GM04504 (cell line): ENCODE measurements at regions not wholly inside any gene's neighbourhood (a gene's known extent, or its start where the extent isn't known, plus 50 kb on each side); places are given as distances from the start of the nearest gene placed in this dataset.

Experiments used
- DNase-seq: peaks from one replicate; pipeline ENCODE4 v3.0.0-alpha.2; 2012; ENCODE audit warnings: low read depth

DNA sequence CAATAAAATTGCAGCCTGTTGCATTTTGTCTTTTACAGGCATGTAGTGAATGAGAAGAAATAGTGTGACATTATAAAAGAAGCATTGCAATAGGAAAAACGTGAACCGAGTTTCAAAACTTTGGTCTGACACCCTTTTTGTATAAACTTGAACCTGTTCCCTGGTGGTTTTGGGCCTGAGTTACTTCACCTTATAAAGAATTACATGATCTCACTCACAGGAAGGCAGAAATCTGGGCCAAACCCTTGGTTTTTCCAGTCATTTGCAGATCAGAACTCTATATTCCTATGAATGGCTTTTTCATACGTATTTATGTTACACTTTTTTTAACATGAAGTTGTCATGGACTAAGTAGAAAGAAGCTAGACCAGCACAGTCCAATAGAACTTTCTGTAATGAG lies 138.5 kb upstream of the FLRT2 start:
- DNase-seq = no peak

DNA sequence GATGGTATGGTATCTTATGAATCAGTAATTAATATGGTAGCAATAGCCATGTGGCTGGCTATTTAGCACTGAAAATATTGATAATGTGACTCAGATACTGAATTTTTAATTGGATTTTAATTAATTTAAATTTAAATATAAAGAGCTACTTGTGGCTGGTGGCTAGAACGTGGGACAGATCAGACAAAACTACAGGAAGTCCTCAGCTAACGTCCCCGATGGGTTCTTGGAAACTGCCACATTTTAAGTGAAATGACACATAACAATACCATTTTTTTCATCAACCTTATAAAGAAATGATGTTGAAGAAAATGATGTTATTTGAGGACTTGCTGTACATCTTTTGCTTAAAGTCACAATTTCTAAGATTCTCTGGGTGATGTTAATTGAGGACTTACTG lies 138.1 kb upstream of the FLRT2 start:
- DNase-seq = no peak

DNA sequence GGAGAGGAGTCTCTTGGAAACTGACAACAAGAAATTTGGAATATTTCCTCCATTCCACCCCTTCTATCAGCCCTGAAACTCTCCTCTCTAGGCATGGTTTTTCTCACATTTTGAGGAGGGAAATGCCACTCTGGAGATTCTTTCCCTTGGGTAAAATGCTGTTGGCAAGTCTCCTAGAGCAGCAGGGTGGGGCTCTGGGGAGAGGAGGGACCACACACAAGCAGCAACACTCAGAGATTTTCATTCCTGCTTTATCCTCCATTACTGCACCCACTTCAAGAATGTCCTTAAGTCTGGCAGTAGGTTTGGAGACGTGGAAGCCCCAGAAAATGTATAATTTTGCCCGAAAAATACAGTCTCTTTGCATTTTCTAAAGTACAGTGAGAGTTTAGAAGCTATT lies 130.8 kb upstream of the FLRT2 start:
- no peak for DNase-seq

- no peak for DNase-seq
These were observed 129.3 kb upstream of the FLRT2 start for GRCh38 chr14:85400678-85401077.

DNA sequence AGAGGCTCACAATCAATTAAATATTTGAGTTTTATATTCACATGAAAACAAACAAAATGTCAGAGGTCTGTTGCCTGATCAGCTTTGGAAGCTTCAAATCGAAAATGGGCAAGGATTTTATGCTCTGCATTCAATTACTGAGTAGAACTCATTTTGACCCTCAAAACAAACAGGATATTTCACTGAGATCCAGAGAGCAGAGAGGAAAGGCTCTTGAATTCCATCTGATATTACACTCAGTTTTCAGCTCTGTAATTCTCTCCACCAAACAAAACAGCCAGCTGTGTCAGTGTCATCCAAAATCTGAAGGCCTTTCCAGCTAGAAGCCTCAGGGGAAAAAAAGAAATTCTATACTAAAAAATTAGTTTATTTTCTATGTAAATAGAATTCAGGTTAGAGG lies 128.6 kb upstream of the FLRT2 start:
- DNase-seq = no peak

GRCh38 chr14:85402569-85403162 lies 127.3 kb upstream of the FLRT2 start:
- DNase-seq = no peak

GRCh38 chr14:85409481-85410210 lies 120.3 kb upstream of the FLRT2 start:
- no peak for DNase-seq

- no peak for DNase-seq
These were observed 117.2 kb upstream of the FLRT2 start for GRCh38 chr14:85412756-85413155.

DNA sequence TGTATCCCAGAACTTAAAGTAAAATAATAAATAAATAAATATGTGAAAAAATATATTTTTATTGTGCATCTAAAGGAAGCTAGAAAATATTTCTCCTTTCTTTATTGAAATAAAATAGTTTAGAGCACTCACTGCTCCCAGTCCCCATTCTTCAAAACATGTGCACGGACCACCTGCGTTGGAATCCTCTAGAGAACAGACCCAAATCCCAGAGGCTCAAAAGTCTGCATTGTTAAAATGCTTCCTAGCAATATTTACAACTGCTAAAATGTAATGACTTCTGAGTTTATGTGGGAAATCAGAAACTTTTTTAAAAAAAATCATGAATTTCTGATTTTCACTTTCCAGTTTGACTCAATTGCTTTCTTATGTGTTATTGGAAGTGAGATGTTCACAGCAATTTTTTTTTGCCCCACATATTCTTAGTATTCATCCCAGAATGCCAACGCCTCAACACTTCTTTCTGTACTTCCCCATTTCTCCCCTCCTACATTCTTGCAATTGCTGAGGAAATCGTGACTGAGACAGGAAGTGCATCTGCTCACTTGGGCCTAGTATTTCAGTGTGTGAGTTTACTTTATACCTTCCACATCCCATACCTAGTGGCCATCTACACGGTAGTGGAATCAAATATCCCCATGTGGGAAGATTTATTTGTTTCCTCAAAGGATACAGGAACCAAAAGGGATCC lies 116.0 kb upstream of the FLRT2 start:
- no peak for DNase-seq

DNA sequence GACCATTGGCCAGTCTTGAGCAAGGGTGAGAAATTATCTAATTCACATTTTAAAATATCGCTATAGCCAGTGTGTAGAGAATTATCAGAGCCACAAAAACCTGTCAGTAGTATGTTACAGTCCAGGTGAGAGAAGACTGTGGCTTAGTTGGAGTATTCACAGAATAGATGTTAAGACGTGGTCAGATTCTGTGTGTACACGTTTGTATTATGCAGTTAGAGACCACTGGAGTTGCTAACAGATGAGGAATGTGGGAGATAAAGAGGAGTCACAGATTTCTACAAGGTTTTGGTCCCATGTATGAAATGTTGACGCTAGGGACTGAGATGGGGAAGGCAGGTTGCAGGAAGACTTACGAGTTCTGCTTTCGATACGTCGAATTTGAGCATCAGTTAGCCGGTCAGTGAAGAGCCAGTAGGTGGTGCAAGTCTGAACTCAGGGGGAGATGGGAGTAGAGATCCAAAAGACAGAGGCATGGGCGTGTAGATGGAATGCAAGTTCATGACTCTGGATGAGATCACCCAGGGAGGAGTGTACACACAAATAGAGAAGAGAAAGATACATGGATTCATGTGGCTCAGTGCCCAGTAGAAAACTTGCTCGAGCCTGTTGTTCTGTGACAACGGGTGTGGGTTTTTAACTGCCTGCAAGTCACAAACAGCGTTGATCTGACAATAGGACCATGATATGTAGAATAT lies 114.8 kb upstream of the FLRT2 start:
- peak; percentile 80 for DNase-seq

GRCh38 chr14:85416771-85417170 lies 113.2 kb upstream of the FLRT2 start:
- DNase-seq = peak; percentile 43

GRCh38 chr14:85417396-85417795 lies 112.5 kb upstream of the FLRT2 start:
- DNase-seq = no peak

GRCh38 chr14:85418721-85419120 lies 111.2 kb upstream of the FLRT2 start:
- no peak for DNase-seq

DNA sequence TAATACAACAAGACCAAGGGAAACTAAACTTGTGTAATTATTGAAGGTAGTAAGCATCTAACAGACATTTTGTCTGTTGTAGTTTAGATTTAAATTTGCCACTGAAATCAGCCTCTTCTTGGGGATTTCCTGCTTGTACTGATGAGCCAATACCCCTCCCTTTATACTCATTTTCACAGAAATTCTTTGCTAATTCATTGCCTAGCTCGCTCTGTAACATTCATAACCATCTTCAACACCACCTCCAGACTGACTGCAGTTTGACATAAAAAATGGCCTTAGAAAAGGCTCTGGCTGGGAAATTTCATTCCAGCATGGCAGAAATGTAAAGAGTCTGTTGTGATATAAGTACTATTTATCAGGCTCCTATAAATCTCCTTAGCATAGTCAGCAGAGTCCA lies 109.7 kb upstream of the FLRT2 start:
- no peak for DNase-seq

DNA sequence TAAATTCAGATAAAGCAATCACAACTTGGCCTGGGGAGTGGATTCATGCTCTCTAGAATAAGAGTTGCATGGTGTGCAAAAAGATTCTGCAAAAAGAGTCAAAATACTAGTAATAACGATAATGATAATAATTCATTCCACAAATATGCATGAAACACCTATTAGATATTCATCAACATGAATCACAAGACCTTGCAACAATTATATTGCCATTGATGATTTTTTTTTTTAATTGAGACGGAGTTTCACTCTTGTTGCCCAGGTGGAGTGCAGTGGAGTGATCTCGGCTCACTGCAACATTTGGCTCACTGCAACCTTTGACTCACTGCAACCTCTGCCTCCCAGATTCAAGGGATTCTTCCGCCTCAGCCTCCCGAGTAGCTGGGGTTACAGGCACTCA lies 109.2 kb upstream of the FLRT2 start:
- DNase-seq = no peak

GRCh38 chr14:85421186-85421877 lies 108.6 kb upstream of the FLRT2 start:
- peak; percentile 49 for DNase-seq

DNA sequence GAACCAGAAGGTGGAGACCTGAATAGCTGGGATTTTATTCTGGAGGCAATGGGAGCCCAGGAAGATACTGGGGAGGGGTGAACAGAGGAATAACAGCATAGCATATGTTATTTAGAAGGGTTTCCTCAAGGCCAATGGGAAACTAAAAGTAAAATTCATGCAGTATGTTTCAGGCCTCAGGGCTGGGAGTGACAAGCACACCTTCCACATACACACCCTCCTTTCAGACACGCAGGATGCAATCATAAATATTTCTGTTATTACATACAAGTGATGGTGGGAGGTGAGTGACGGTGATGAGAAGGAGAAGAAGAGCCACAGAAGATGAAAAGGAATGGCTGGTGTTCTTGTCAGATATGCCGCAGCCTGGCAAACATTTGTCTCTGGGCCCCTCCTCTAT lies 106.1 kb upstream of the FLRT2 start:
- no peak for DNase-seq

DNA sequence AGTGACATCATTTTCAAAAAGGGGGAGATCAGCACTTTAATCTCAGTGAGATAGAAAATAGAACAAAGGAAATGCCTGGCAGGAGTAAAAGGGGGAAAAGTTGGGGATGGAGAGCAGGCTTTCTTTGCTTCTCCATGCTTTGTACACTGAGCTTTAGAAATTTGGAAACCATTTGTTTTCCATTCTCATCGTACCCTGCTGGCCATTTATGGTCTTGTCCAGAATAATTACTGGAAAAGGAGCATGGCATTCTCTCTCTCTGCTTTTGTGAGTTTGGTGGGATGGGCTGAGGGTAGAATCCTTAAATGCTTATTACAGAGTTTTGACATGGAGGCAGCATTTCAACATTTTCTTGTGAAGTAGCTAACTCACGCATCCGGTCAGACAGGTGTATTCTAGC lies 104.4 kb upstream of the FLRT2 start:
- no peak for DNase-seq

GRCh38 chr14:85426068-85426935 lies 103.6 kb upstream of the FLRT2 start:
- no peak for DNase-seq

DNA sequence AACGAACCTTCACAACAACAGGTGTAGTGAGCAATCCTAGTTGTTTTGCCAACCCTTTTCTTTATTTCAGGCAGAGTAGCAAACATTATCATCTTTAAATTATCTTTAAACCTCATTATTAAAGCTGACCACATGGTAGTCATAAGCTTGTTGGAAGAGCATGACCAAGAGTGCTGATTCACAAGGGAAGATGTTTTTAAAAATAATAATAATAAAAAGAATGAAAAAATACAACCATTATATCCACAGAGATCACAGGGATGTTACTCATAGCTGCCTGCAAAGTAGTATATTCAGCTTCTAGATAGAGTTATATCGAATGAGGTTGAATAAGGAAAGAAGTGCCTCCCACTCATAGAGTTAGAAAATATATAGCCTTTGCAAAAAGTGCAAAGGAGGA lies 101.0 kb upstream of the FLRT2 start:
- DNase-seq = no peak

DNA sequence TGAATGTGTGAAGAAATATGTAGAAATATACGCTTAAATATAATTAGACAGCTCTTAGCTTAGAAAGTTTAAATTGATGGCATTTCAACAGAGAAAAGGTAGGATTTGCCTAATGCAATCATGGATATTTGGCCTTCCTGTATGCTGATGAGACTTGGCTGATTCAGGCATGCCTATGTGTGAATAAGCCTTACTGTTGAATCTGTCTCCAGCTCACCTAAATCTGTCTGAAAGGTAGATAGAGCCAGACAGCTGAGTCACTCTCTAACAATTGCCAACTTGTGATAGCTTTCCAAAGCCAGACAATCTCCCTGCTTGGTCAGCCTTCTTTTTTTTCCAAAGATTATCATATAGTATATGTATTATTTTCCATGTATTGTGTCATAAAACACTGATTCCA lies 92.8 kb upstream of the FLRT2 start:
- peak; percentile 26 for DNase-seq
